ENCODE measurements at regions not wholly inside any gene's neighbourhood (a gene's known extent, or its start where the extent isn't known, plus 50 kb on each side); places are given as distances from the start of the nearest gene placed in this dataset.

- Histone ChIP-seq H3K9ac (ENCODE audit: low read length) (no peak overlapping the region), H3F3A (ENCODE audit: insufficient read depth) (no peaks in the 10 kb centered on the region), H3K9me2 (replicated peaks; ENCODE audit: insufficient read depth, low read length) (no peaks in the 10 kb centered on the region), H3K27me3 (ENCODE audit: low read length) (no peaks in the 10 kb centered on the region), H3K36me3 (ENCODE audit: low read length) (0 out of 2 replicates have a peak, but pooled peaks cover 2% of the 10 kb centered on the region), H3K4me2 (ENCODE audit: low read depth, low read length, poor library complexity, severe bottlenecking) (no peak overlapping the region), H2AFZ (ENCODE audit: low read depth, low read length, severe bottlenecking) (no peak overlapping the region), H3K4me3 (ENCODE audit: insufficient read depth, low read length, poor library complexity, severe bottlenecking) (no peak overlapping the region), H3K79me2 (ENCODE audit: insufficient read depth, low read length) (no peaks in the 10 kb centered on the region), H3K9me3 (ENCODE audit: insufficient read depth, low read length) (no peaks in the 10 kb centered on the region), H4K20me1 (ENCODE audit: low read depth, low read length) (no peaks in the 10 kb centered on the region), H3K27ac (ENCODE audit: low read depth, low read length) (no peak overlapping the region)
- no peak for TF ChIP-seq EZH2phosphoT487 (conservative IDR thresholded peaks at IDR 0.05; ENCODE audit: low read length)
- TF ChIP-seq, protein P1, sequence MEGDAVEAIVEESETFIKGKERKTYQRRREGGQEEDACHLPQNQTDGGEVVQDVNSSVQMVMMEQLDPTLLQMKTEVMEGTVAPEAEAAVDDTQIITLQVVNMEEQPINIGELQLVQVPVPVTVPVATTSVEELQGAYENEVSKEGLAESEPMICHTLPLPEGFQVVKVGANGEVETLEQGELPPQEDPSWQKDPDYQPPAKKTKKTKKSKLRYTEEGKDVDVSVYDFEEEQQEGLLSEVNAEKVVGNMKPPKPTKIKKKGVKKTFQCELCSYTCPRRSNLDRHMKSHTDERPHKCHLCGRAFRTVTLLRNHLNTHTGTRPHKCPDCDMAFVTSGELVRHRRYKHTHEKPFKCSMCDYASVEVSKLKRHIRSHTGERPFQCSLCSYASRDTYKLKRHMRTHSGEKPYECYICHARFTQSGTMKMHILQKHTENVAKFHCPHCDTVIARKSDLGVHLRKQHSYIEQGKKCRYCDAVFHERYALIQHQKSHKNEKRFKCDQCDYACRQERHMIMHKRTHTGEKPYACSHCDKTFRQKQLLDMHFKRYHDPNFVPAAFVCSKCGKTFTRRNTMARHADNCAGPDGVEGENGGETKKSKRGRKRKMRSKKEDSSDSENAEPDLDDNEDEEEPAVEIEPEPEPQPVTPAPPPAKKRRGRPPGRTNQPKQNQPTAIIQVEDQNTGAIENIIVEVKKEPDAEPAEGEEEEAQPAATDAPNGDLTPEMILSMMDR (IDR thresholded peaks at IDR 0.05; ENCODE audit: insufficient read depth, low read length, poor library complexity, severe bottlenecking) = no peak
Measured at GRCh38 chr13:61989978-61990377, 574.3 kb upstream of the PCDH20 start.

DNA sequence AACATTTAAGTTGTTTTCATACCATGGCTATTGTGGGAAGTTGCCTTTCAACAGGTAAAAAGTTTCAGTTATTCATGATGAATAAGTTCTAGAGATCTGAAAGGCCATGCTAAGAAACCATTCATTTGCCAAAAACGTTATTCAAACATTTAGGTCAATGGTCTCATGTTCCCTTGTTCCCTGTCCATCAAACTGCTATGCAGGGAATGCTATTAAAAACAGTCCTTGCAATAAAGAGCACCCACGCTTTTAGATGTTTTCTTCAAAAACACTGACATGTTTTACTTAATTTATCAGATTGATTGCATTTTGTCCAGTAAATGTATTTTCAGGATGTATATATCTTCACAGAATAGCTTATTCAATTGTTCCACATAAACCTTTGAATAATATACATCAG, 573.2 kb upstream of the PCDH20 start:
- Histone ChIP-seq H3K36me3 (ENCODE audit: low read length) (0 out of 2 replicates have a peak, but pooled peaks cover 2% of the 10 kb centered on the region), H3K4me2 (ENCODE audit: low read depth, low read length, poor library complexity, severe bottlenecking) (no peak overlapping the region), H3K27me3 (ENCODE audit: low read length) (no peaks in the 10 kb centered on the region), H3F3A (ENCODE audit: insufficient read depth) (no peaks in the 10 kb centered on the region), H3K9me3 (ENCODE audit: insufficient read depth, low read length) (no peaks in the 10 kb centered on the region), H4K20me1 (ENCODE audit: low read depth, low read length) (no peaks in the 10 kb centered on the region), H3K4me3 (ENCODE audit: insufficient read depth, low read length, poor library complexity, severe bottlenecking) (no peak overlapping the region), H3K9me2 (replicated peaks; ENCODE audit: insufficient read depth, low read length) (no peaks in the 10 kb centered on the region), H3K79me2 (ENCODE audit: insufficient read depth, low read length) (no peaks in the 10 kb centered on the region), H2AFZ (ENCODE audit: low read depth, low read length, severe bottlenecking) (no peak overlapping the region), H3K27ac (ENCODE audit: low read depth, low read length) (no peak overlapping the region), H3K9ac (ENCODE audit: low read length) (no peak overlapping the region)
- TF ChIP-seq, protein P1 (IDR thresholded peaks at IDR 0.05; ENCODE audit: insufficient read depth, low read length, poor library complexity, severe bottlenecking) = no peak
- TF ChIP-seq EZH2phosphoT487 (conservative IDR thresholded peaks at IDR 0.05; ENCODE audit: low read length) = no peak

DNA sequence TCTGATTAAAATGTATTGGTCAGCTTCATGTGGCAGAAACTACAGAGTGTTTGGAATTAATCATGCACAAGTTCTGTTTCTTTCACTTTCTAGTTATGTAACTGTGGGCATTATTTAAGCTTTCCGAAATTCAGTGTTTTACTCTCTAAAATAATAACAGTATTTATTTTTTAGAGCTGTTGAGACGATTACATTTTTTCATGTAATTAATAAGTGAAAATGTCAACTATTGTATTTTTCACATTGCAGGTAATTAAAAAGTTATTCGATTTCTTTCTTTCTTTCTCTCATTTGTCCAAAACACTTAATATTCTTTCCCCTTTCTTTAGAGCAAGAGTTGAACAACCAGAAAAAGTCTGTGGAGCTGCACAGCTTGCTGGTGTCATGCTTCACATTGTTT, 559.4 kb upstream of the PCDH20 start:
- no peaks in the 10 kb centered on the region for H4K20me1 ChIP-seq (ENCODE audit: low read depth, low read length)
- H3K27ac ChIP-seq (ENCODE audit: low read depth, low read length) = no peak overlapping the region
- H3K4me3 ChIP-seq (ENCODE audit: insufficient read depth, low read length, poor library complexity, severe bottlenecking) = no peak overlapping the region
- H3K9me3 ChIP-seq (ENCODE audit: insufficient read depth, low read length) = peaks cover 10% of the 10 kb centered on the region; the same call in 1 of the 2 replicates
- no peaks in the 10 kb centered on the region for H3K79me2 ChIP-seq (ENCODE audit: insufficient read depth, low read length)
- H3K27me3 ChIP-seq (ENCODE audit: low read length) = no peaks in the 10 kb centered on the region
- no peaks in the 10 kb centered on the region for H3K9me2 ChIP-seq (replicated peaks; ENCODE audit: insufficient read depth, low read length)
- no peak for TF ChIP-seq EZH2phosphoT487 (conservative IDR thresholded peaks at IDR 0.05; ENCODE audit: low read length)
- H3K4me2 ChIP-seq (ENCODE audit: low read depth, low read length, poor library complexity, severe bottlenecking) = no peak overlapping the region
- H3F3A ChIP-seq (ENCODE audit: insufficient read depth) = no peaks in the 10 kb centered on the region
- H3K36me3 ChIP-seq (ENCODE audit: low read length) = no peaks in the 10 kb centered on the region
- no peak overlapping the region for H2AFZ ChIP-seq (ENCODE audit: low read depth, low read length, severe bottlenecking)
- no peak overlapping the region for H3K9ac ChIP-seq (ENCODE audit: low read length)

- Histone ChIP-seq H2AFZ (ENCODE audit: low read depth, low read length, severe bottlenecking) (peak overlapping the region; percentile 41), H3K4me2 (ENCODE audit: low read depth, low read length, poor library complexity, severe bottlenecking) (no peak overlapping the region), H3K9ac (ENCODE audit: low read length) (no peak overlapping the region), H3K9me2 (replicated peaks; ENCODE audit: insufficient read depth, low read length) (no peaks in the 10 kb centered on the region), H4K20me1 (ENCODE audit: low read depth, low read length) (no peaks in the 10 kb centered on the region), H3F3A (ENCODE audit: insufficient read depth) (no peaks in the 10 kb centered on the region), H3K27me3 (ENCODE audit: low read length) (no peaks in the 10 kb centered on the region), H3K36me3 (ENCODE audit: low read length) (peaks cover 2% of the 10 kb centered on the region; the same call in 1 of the 2 replicates), H3K27ac (ENCODE audit: low read depth, low read length) (no peak overlapping the region), H3K9me3 (ENCODE audit: insufficient read depth, low read length) (no peaks in the 10 kb centered on the region), H3K4me3 (ENCODE audit: insufficient read depth, low read length, poor library complexity, severe bottlenecking) (no peak overlapping the region), H3K79me2 (ENCODE audit: insufficient read depth, low read length) (no peaks in the 10 kb centered on the region)
- TF ChIP-seq, protein P1 (IDR thresholded peaks at IDR 0.05; ENCODE audit: insufficient read depth, low read length, poor library complexity, severe bottlenecking) = no peak
- no peak for TF ChIP-seq EZH2phosphoT487 (conservative IDR thresholded peaks at IDR 0.05; ENCODE audit: low read length)
Measured at GRCh38 chr13:61965756-61966155, 550.1 kb upstream of the PCDH20 start.

Data from SU-DHL-6 (cell line).